HCT116 (cell line): ENCODE measurements at regions not wholly inside any gene's neighbourhood (a gene's known extent, or its start where the extent isn't known, plus 50 kb on each side); places are given as distances from the start of the nearest gene placed in this dataset.

ENCODE experiments used
- ATAC-seq: fragments of 200-7000 bp; cut with Tn5 transposase; 2 replicates; pipeline ENCODE4 v1.9.1; 2020; ENCODE audit warnings: mild to moderate bottlenecking, moderate library complexity
- BruUV-seq: library from RNA; stranded (reverse); fragments of 400-500 nt; replicated peaks from 2 replicates; lab custom pipeline; 2021; lab: Mats Ljungman, UMichigan
- CTCF ChIA-PET: fragments of 300-600 bp; sonication (Branson Sonifier 250); formaldehyde crosslinking; loops from one replicate; lab custom pipeline; 2021; ENCODE audit warnings: antibody characterized with exemption; lab: Charles Lee
- POLR2A ChIA-PET: fragments of 300-600, 350-600 bp; sonication (Branson Sonifier 250); formaldehyde crosslinking; loops from one replicate; lab custom pipeline; 2021; ENCODE audit warnings: antibody characterized with exemption; lab: Charles Lee
- RAD21 ChIA-PET, 2 experiments: fragments of 300-600 bp; sonication (Branson Sonifier 250); formaldehyde crosslinking; loops; one replicate each; lab custom pipeline; 2023; ENCODE audit warnings: low total read pairs in 2 of 2; ENCODE audit not compliant: uncharacterized antibody in 2 of 2, unreplicated experiment in 2 of 2, low non-redundant PET in 1 of 2; lab: Charles Lee
- DNase-seq: peaks from one replicate; pipeline ENCODE4 v3.0.0-alpha.2; 2010; ENCODE audit warnings: low read depth, low spot score
- H2AFZ ChIP-seq: fragments of 200-600 bp; shearing (Covaris generic), sonication (generic); 2 replicates; pipeline ENCODE4 v1.6.1; 2017; ENCODE audit warnings: low read depth, mixed run types, mixed read lengths, antibody characterized with exemption, low read length; ENCODE audit not compliant: poor library complexity, severe bottlenecking
- H3K27ac ChIP-seq: 2 replicates; pipeline ENCODE4 v1.5.1; 2012; ENCODE audit warnings: low read depth, low read length
- H3K27me3 ChIP-seq: fragments of 200-600 bp; sonication (generic); 2 replicates; pipeline ENCODE4 v1.6.1; 2016; ENCODE audit warnings: mixed run types, low read length, mixed read lengths; ENCODE audit not compliant: insufficient read depth
- H3K36me3 ChIP-seq, 2 experiments: fragments of 200-500 bp in 1 of 2; fragments of 200-600 bp in 1 of 2; sonication (Bioruptor generic) in 1 of 2; sonication (generic) in 1 of 2; 2 replicates each; pipeline versions ENCODE4 v1.5.1 to v1.6.1; 2014 to 2016; ENCODE audit warnings: low read length in 2 of 2, inconsistent platforms in 1 of 2, mixed read lengths in 1 of 2, mixed run types in 1 of 2; ENCODE audit not compliant: insufficient read depth in 2 of 2, control insufficient read depth in 1 of 2
- H3K4me1 ChIP-seq, 2 experiments: fragments of 200-600 bp in 1 of 2; sonication (generic) in 1 of 2; 2 replicates each; pipeline versions ENCODE4 v1.5.1 to v1.6.1; 2012 to 2017; ENCODE audit warnings: low read length in 2 of 2, inconsistent platforms in 1 of 2, mild to moderate bottlenecking in 1 of 2, mixed read lengths in 1 of 2, mixed run types in 1 of 2, moderate library complexity in 1 of 2; ENCODE audit not compliant: insufficient read depth in 2 of 2, control insufficient read depth in 1 of 2
- H3K4me2 ChIP-seq: fragments of 200-600 bp; sonication (generic); 2 replicates; pipeline ENCODE4 v1.6.1; 2017; ENCODE audit warnings: mixed run types, low read length, mixed read lengths
- H3K4me3 ChIP-seq, 2 experiments: fragments of 200-600 bp in 1 of 2; sonication (generic) in 1 of 2; replicated peaks in 1 of 2; 2 replicates each; pipeline ENCODE4 v1.5.1; 2011 to 2016; ENCODE audit warnings: low read length in 2 of 2, control low read depth in 1 of 2, low read depth in 1 of 2, mild to moderate bottlenecking in 1 of 2, mixed read lengths in 1 of 2, mixed run types in 1 of 2
- H3K79me2 ChIP-seq: fragments of 200-600 bp; sonication (generic); 2 replicates; pipeline ENCODE4 v1.6.1; 2017; ENCODE audit warnings: mild to moderate bottlenecking, mixed run types, low read length, moderate library complexity, mixed read lengths; ENCODE audit not compliant: insufficient read depth
- H3K9ac ChIP-seq: fragments of 200-600 bp; sonication (generic); 2 replicates; pipeline ENCODE4 v1.6.1; 2016; ENCODE audit warnings: low read length, mixed read lengths
- H3K9me2 ChIP-seq: fragments of 200-600 bp; sonication (generic), shearing (Covaris generic); 2 replicates; pipeline ENCODE4 v1.6.1; 2017; ENCODE audit warnings: mixed run types, mild to moderate bottlenecking, moderate library complexity; ENCODE audit not compliant: insufficient read depth
- H3K9me3 ChIP-seq, 2 experiments: fragments of 200-500 bp in 1 of 2; fragments of 200-600 bp in 1 of 2; sonication (Bioruptor generic) in 1 of 2; sonication (generic) in 1 of 2; 2 replicates each; pipeline ENCODE4 v1.6.1; 2014 to 2017; ENCODE audit warnings: low read length in 2 of 2, mixed read lengths in 2 of 2, inconsistent platforms in 1 of 2, low read depth in 1 of 2, mild to moderate bottlenecking in 1 of 2, mixed run types in 1 of 2, moderate library complexity in 1 of 2; ENCODE audit not compliant: control insufficient read depth in 1 of 2, insufficient read depth in 1 of 2
- H4K20me1 ChIP-seq: fragments of 200-600 bp; sonication (generic), shearing (Covaris generic); 2 replicates; pipeline ENCODE4 v1.6.1; 2017; ENCODE audit warnings: mixed run types, mild to moderate bottlenecking, moderate library complexity; ENCODE audit not compliant: insufficient read depth
- CEBPB ChIP-seq: IDR thresholded peaks from 2 replicates; pipeline ENCODE4 v1.6.1; 2012; ENCODE audit warnings: low read depth
- CTCF ChIP-seq, 3 experiments: fragments of 200-600 bp in 1 of 3; sonication (generic) in 1 of 3; IDR thresholded peaks in 2 of 3; conservative IDR thresholded peaks in 1 of 3; 2 replicates each; pipeline ENCODE4 v1.5.1; 2012 to 2017; ENCODE audit warnings: low read depth in 2 of 3, low read length in 2 of 3, antibody characterized with exemption in 1 of 3, borderline replicate concordance in 1 of 3, control low read depth in 1 of 3, mild to moderate bottlenecking in 1 of 3, mixed read lengths in 1 of 3, mixed run types in 1 of 3, moderate library complexity in 1 of 3; ENCODE audit not compliant: insufficient read depth in 1 of 3
- EGR1 ChIP-seq: IDR thresholded peaks from 2 replicates; pipeline ENCODE4 v1.6.1; 2012; ENCODE audit warnings: low read depth
- ELF1 ChIP-seq: IDR thresholded peaks from 2 replicates; pipeline ENCODE4 v1.6.1; 2012; ENCODE audit warnings: low read depth, borderline replicate concordance
- EZH2phosphoT487 ChIP-seq: fragments of 200-600 bp; IDR thresholded peaks from 2 replicates; pipeline ENCODE4 v1.6.1; 2018; ENCODE audit warnings: antibody characterized with exemption, borderline replicate concordance
- FOSL1 ChIP-seq: IDR thresholded peaks from 2 replicates; pipeline ENCODE4 v1.6.1; 2012; ENCODE audit warnings: low read depth
- MAX ChIP-seq: IDR thresholded peaks from 2 replicates; pipeline ENCODE4 v1.6.1; 2012
- POLR2A ChIP-seq: IDR thresholded peaks from 2 replicates; pipeline ENCODE4 v1.7.0; 2011; ENCODE audit warnings: borderline replicate concordance; ENCODE audit not compliant: insufficient read depth, insufficient read length; ENCODE audit errors: extremely low read depth
- RAD21 ChIP-seq: IDR thresholded peaks from 2 replicates; pipeline ENCODE4 v1.6.1; 2012; ENCODE audit warnings: low read depth, mild to moderate bottlenecking
- SIN3A ChIP-seq: IDR thresholded peaks from 2 replicates; pipeline ENCODE4 v1.6.1; 2012; ENCODE audit warnings: low read depth
- SRF ChIP-seq: IDR thresholded peaks from 2 replicates; pipeline ENCODE4 v1.6.1; 2012; ENCODE audit warnings: low read depth
- ZBTB33 ChIP-seq: IDR thresholded peaks from 2 replicates; pipeline ENCODE4 v1.6.1; 2011; ENCODE audit warnings: mild to moderate bottlenecking, low read length, moderate library complexity; ENCODE audit not compliant: insufficient replicate concordance; ENCODE audit errors: extremely low read depth
- intact Hi-C: fragments of 100-400 bp; cut with micrococcal nuclease; formaldehyde crosslinking; loops from 2 replicates; pipeline ENCODE4 v1.10.0; 2022

- TF ChIP-seq ZBTB33 (no peak), SRF (no peak), RAD21 (no peak), FOSL1 (no peak), POLR2A (no peak), MAX (no peak), CEBPB (no peak), EGR1 (no peak), ELF1 (no peak), EZH2phosphoT487 (no peak)
- TF ChIP-seq, all 23 proteins: peak for 0
Observed at GRCh38 chr2:16396986-16397385, 268.6 kb downstream of the CYRIA start (continued).

GRCh38 chr2:16396171-16396570 lies 269.5 kb downstream of the CYRIA start:
- Histone ChIP-seq H3K9me2 (no peaks in the 10 kb centered on the region), H3K4me2 (no peak overlapping the region), H3K4me3 (no peak overlapping the region), H3K36me3 (no peaks in the 10 kb centered on the region), H3K4me1 (no peaks in the 10 kb centered on the region), H2AFZ (no peak overlapping the region), H3K79me2 (no peaks in the 10 kb centered on the region), H4K20me1 (no peaks in the 10 kb centered on the region)
- POLR2A ChIA-PET = no interaction called here
- no peak for ATAC-seq
- CTCF ChIA-PET = no interaction called here
- intact Hi-C loops = no loop called here
- TF ChIP-seq SIN3A (no peak), POLR2A (no peak), CTCF (IDR thresholded peaks at IDR 0.05 in 2 of 3, conservative IDR thresholded peaks at IDR 0.05 in 1 of 3; ENCODE audit: borderline replicate concordance in 1 of 3, insufficient read depth in 1 of 3, low read depth in 2 of 3, low read length in 2 of 3) (no peak)
- TF ChIP-seq, all 23 proteins: peak for 0
- H3K27me3 ChIP-seq = no peaks in the 10 kb centered on the region
- H3K9me3 ChIP-seq = no peaks in the 10 kb centered on the region
- no TSS peak for BruUV-seq
- no peak for DNase-seq
- H3K9ac ChIP-seq = no peak overlapping the region
- H3K27ac ChIP-seq = no peak overlapping the region
- RAD21 ChIA-PET = no interaction called here
